Inflammatory macrophage treated with lipopolysaccharide for 4 hours (primary cell): ENCODE measurements at regions not wholly inside any gene's neighbourhood (a gene's known extent, or its start where the extent isn't known, plus 50 kb on each side); places are given as distances from the start of the nearest gene placed in this dataset.

Experiments
- DNase-seq: peaks from one replicate; pipeline ENCODE4 v3.0.0-alpha.2; 2020

- no peak for DNase-seq
These were observed 80.1 kb upstream of the KLF12 start for GRCh38 chr13:74214321-74214720.

GRCh38 chr13:74210693-74211393 lies 76.6 kb upstream of the KLF12 start:
- no peak for DNase-seq

GRCh38 chr13:74206855-74207254 lies 72.7 kb upstream of the KLF12 start:
- DNase-seq = no peak

- no peak for DNase-seq
These were observed 71.9 kb upstream of the KLF12 start for GRCh38 chr13:74206061-74206561.

GRCh38 chr13:74205313-74205690 lies 71.1 kb upstream of the KLF12 start:
- no peak for DNase-seq

- DNase-seq = no peak
These were observed 70.6 kb upstream of the KLF12 start for GRCh38 chr13:74204602-74205312.

GRCh38 chr13:74203576-74203975 lies 69.4 kb upstream of the KLF12 start:
- DNase-seq = no peak

- DNase-seq = no peak
These were observed 68.1 kb upstream of the KLF12 start for GRCh38 chr13:74202129-74202813.

- no peak for DNase-seq
These were observed 67.3 kb upstream of the KLF12 start for GRCh38 chr13:74201530-74201929.

GRCh38 chr13:74200081-74200480 lies 65.9 kb upstream of the KLF12 start:
- DNase-seq = no peak

GRCh38 chr13:74197677-74198429 lies 63.6 kb upstream of the KLF12 start:
- no peak for DNase-seq

GRCh38 chr13:74194846-74195245 lies 60.6 kb upstream of the KLF12 start:
- no peak for DNase-seq

- no peak for DNase-seq
These were observed 59.2 kb upstream of the KLF12 start for GRCh38 chr13:74193391-74193790.

GRCh38 chr13:74191410-74191809 lies 57.2 kb upstream of the KLF12 start:
- DNase-seq = no peak

GRCh38 chr13:74190999-74191398 lies 56.8 kb upstream of the KLF12 start:
- no peak for DNase-seq

GRCh38 chr13:74187564-74187963 lies 53.4 kb upstream of the KLF12 start:
- no peak for DNase-seq

GRCh38 chr13:74184283-74184682 lies 50.1 kb upstream of the KLF12 start:
- DNase-seq = no peak
